Liver (tissue), 8 donors: ENCODE measurements at regions not wholly inside any gene's neighbourhood (a gene's known extent, or its start where the extent isn't known, plus 50 kb on each side); places are given as distances from the start of the nearest gene placed in this dataset.

Source experiments
- DNase-seq: peaks from one replicate; pipeline ENCODE4 v3.0.0-alpha.2; 2017; ENCODE audit warnings: low spot score
- H3K27ac ChIP-seq, 2 donors: one replicate each; pipeline ENCODE4 v1.7.0; 2013; ENCODE audit warnings: inconsistent platforms in 2 of 2, low read length in 2 of 2, control low read depth in 1 of 2, low read depth in 1 of 2, mild to moderate bottlenecking in 1 of 2
- H3K27me3 ChIP-seq, 4 donors: one replicate each; pipeline versions ENCODE4 v1.6.1 to v1.7.0; 2013; ENCODE audit warnings: low read length in 3 of 4, inconsistent platforms in 1 of 4, mild to moderate bottlenecking in 1 of 4, moderate library complexity in 1 of 4; ENCODE audit not compliant: control insufficient read depth in 4 of 4, insufficient read depth in 4 of 4
- H3K36me3 ChIP-seq, 4 donors: one replicate each; pipeline versions ENCODE4 v1.6.1 to v1.7.0; 2013; ENCODE audit warnings: low read length in 3 of 4, mild to moderate bottlenecking in 3 of 4, low read depth in 1 of 4, moderate library complexity in 1 of 4; ENCODE audit not compliant: control insufficient read depth in 4 of 4, insufficient read depth in 3 of 4
- H3K4me1 ChIP-seq, 4 donors: one replicate each; pipeline versions ENCODE4 v1.6.1 to v1.7.0; 2013; ENCODE audit warnings: low read length in 3 of 4, mild to moderate bottlenecking in 3 of 4, moderate library complexity in 1 of 4; ENCODE audit not compliant: control insufficient read depth in 4 of 4, insufficient read depth in 4 of 4
- H3K4me3 ChIP-seq, 3 donors: one replicate each; pipeline versions ENCODE4 v1.6.1 to v1.7.0; 2013; ENCODE audit warnings: low read length in 3 of 3, control low read depth in 1 of 3, low read depth in 1 of 3, mild to moderate bottlenecking in 1 of 3
- H3K9ac ChIP-seq, 2 donors: one replicate each; pipeline ENCODE4 v1.7.0; 2013; ENCODE audit warnings: low read length in 2 of 2, mild to moderate bottlenecking in 2 of 2, moderate library complexity in 2 of 2, control low read depth in 1 of 2, low read depth in 1 of 2
- H3K9me3 ChIP-seq, 4 donors: one replicate each; pipeline versions ENCODE4 v1.6.1 to v1.7.0; 2013; ENCODE audit warnings: low read length in 3 of 4; ENCODE audit not compliant: control insufficient read depth in 4 of 4
- EGR1 ChIP-seq, 2 donors: IDR thresholded peaks; 2 replicates each; pipeline ENCODE4 v1.6.1; 2016 to 2018; ENCODE audit warnings: antibody characterized with exemption in 2 of 2, low read depth in 2 of 2
- FOXA1 ChIP-seq: IDR thresholded peaks from 2 replicates; pipeline ENCODE4 v1.6.1; 2016; ENCODE audit warnings: antibody characterized with exemption
- FOXA2 ChIP-seq: IDR thresholded peaks from 2 replicates; pipeline ENCODE4 v1.6.1; 2016; ENCODE audit warnings: antibody characterized with exemption
- GABPA ChIP-seq, 2 donors: IDR thresholded peaks in 1 of 2; conservative IDR thresholded peaks in 1 of 2; 2 replicates each; pipeline ENCODE4 v1.6.1; 2016; ENCODE audit warnings: antibody characterized with exemption in 2 of 2, mild to moderate bottlenecking in 1 of 2, moderate library complexity in 1 of 2
- HNF4A ChIP-seq, 2 donors: conservative IDR thresholded peaks; 2 replicates each; pipeline ENCODE4 v1.6.1; 2016; ENCODE audit warnings: antibody characterized with exemption in 2 of 2, mild to moderate bottlenecking in 2 of 2
- HNF4G ChIP-seq: IDR thresholded peaks from 2 replicates; pipeline ENCODE4 v1.6.1; 2016; ENCODE audit warnings: antibody characterized with exemption
- JUND ChIP-seq, 2 donors: IDR thresholded peaks; 2 replicates each; pipeline ENCODE4 v1.6.1; 2016; ENCODE audit warnings: antibody characterized with exemption in 2 of 2
- NR2F2 ChIP-seq: IDR thresholded peaks from 2 replicates; pipeline ENCODE4 v1.6.1; 2016; ENCODE audit warnings: antibody characterized with exemption
- RXRA ChIP-seq, 2 donors: IDR thresholded peaks; 2 replicates each; pipeline ENCODE4 v1.6.1; 2017 to 2018; ENCODE audit warnings: antibody characterized with exemption in 2 of 2, mild to moderate bottlenecking in 1 of 2
- SP1 ChIP-seq: IDR thresholded peaks from 2 replicates; pipeline ENCODE4 v1.6.1; 2018; ENCODE audit warnings: antibody characterized with exemption, mild to moderate bottlenecking
- YY1 ChIP-seq: IDR thresholded peaks from 2 replicates; pipeline ENCODE4 v1.6.1; 2016; ENCODE audit warnings: antibody characterized with exemption, mild to moderate bottlenecking
- WGBS: extraction: QIAGEN DNeasy Blood & Tissue Kit; methylation state at CpG from one replicate; pipeline ENCODE4 v1.1.7; 2013; 5-methylcytosine and 5-hydroxymethylcytosine counted together
- TF ChIP-seq, protein P1 (sequence below): fragments of 150-350 bp; IDR thresholded peaks from 2 replicates; pipeline ENCODE4 v1.5.1; 2017; ENCODE audit warnings: improper control_type of control experiment, low read depth, low read length; ENCODE audit not compliant: missing input control
- TF ChIP-seq, protein P2 (sequence below): IDR thresholded peaks from 2 replicates; pipeline ENCODE4 v1.6.1; 2016; ENCODE audit warnings: antibody characterized with exemption, mild to moderate bottlenecking
- TF ChIP-seq, protein P3 (sequence below): IDR thresholded peaks from 2 replicates; pipeline ENCODE4 v1.6.1; 2016; ENCODE audit warnings: antibody characterized with exemption
- TF ChIP-seq, protein P4 (sequence below): IDR thresholded peaks from 2 replicates; pipeline ENCODE4 v1.6.1; 2016; ENCODE audit warnings: antibody characterized with exemption
- TF ChIP-seq, protein P5 (sequence below): IDR thresholded peaks from 2 replicates; pipeline ENCODE4 v1.6.1; 2016; ENCODE audit warnings: antibody characterized with exemption
- donor health status: healthy.
- donor health status: healthy.
- donor health status: healthy.
- donor health status: healthy.
- donor health status: healthy.

DNA sequence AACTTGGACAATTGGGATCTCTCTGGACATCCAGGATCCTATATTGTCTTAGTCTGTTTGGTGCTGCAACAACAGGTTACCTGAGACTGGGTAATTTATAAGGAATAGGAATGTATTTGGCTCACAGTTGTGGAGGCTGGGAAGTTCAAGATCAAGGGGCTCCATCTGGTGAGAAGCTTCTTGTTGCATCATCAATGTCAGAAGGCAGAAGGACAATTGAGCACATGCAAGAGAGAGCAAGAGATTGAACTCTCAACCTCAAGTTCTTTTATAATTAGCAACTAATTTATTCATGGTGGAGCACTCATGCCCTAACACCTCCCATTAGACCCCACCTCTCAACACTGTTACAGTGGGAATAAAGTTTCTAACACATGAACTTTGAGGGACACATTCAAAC, 124.7 kb upstream of the ETV3 start:
- DNase-seq: no peak
- no peaks in the 10 kb centered on the region for H3K9me3 ChIP-seq
- no peak for TF ChIP-seq RXRA (IDR thresholded peaks at IDR 0.05)
- TF ChIP-seq HNF4G: no peak
- TF ChIP-seq, protein P1, sequence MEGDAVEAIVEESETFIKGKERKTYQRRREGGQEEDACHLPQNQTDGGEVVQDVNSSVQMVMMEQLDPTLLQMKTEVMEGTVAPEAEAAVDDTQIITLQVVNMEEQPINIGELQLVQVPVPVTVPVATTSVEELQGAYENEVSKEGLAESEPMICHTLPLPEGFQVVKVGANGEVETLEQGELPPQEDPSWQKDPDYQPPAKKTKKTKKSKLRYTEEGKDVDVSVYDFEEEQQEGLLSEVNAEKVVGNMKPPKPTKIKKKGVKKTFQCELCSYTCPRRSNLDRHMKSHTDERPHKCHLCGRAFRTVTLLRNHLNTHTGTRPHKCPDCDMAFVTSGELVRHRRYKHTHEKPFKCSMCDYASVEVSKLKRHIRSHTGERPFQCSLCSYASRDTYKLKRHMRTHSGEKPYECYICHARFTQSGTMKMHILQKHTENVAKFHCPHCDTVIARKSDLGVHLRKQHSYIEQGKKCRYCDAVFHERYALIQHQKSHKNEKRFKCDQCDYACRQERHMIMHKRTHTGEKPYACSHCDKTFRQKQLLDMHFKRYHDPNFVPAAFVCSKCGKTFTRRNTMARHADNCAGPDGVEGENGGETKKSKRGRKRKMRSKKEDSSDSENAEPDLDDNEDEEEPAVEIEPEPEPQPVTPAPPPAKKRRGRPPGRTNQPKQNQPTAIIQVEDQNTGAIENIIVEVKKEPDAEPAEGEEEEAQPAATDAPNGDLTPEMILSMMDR: no peak
- no peak for TF ChIP-seq FOXA1
- TF ChIP-seq, protein P2, sequence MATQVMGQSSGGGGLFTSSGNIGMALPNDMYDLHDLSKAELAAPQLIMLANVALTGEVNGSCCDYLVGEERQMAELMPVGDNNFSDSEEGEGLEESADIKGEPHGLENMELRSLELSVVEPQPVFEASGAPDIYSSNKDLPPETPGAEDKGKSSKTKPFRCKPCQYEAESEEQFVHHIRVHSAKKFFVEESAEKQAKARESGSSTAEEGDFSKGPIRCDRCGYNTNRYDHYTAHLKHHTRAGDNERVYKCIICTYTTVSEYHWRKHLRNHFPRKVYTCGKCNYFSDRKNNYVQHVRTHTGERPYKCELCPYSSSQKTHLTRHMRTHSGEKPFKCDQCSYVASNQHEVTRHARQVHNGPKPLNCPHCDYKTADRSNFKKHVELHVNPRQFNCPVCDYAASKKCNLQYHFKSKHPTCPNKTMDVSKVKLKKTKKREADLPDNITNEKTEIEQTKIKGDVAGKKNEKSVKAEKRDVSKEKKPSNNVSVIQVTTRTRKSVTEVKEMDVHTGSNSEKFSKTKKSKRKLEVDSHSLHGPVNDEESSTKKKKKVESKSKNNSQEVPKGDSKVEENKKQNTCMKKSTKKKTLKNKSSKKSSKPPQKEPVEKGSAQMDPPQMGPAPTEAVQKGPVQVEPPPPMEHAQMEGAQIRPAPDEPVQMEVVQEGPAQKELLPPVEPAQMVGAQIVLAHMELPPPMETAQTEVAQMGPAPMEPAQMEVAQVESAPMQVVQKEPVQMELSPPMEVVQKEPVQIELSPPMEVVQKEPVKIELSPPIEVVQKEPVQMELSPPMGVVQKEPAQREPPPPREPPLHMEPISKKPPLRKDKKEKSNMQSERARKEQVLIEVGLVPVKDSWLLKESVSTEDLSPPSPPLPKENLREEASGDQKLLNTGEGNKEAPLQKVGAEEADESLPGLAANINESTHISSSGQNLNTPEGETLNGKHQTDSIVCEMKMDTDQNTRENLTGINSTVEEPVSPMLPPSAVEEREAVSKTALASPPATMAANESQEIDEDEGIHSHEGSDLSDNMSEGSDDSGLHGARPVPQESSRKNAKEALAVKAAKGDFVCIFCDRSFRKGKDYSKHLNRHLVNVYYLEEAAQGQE: no peak
- no peak for TF ChIP-seq SP1
- TF ChIP-seq HNF4A (conservative IDR thresholded peaks at IDR 0.05): no peak
- TF ChIP-seq, protein P3, sequence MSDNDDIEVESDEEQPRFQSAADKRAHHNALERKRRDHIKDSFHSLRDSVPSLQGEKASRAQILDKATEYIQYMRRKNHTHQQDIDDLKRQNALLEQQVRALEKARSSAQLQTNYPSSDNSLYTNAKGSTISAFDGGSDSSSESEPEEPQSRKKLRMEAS: no peak
- TF ChIP-seq YY1: no peak
- no peak for TF ChIP-seq NR2F2
- TF ChIP-seq EGR1 (IDR thresholded peaks at IDR 0.05; ENCODE audit: low read depth in 2 of 2): no peak
- TF ChIP-seq, protein P4, sequence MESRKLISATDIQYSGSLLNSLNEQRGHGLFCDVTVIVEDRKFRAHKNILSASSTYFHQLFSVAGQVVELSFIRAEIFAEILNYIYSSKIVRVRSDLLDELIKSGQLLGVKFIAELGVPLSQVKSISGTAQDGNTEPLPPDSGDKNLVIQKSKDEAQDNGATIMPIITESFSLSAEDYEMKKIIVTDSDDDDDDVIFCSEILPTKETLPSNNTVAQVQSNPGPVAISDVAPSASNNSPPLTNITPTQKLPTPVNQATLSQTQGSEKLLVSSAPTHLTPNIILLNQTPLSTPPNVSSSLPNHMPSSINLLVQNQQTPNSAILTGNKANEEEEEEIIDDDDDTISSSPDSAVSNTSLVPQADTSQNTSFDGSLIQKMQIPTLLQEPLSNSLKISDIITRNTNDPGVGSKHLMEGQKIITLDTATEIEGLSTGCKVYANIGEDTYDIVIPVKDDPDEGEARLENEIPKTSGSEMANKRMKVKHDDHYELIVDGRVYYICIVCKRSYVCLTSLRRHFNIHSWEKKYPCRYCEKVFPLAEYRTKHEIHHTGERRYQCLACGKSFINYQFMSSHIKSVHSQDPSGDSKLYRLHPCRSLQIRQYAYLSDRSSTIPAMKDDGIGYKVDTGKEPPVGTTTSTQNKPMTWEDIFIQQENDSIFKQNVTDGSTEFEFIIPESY: no peak
- TF ChIP-seq JUND (IDR thresholded peaks at IDR 0.05): no peak

DNA sequence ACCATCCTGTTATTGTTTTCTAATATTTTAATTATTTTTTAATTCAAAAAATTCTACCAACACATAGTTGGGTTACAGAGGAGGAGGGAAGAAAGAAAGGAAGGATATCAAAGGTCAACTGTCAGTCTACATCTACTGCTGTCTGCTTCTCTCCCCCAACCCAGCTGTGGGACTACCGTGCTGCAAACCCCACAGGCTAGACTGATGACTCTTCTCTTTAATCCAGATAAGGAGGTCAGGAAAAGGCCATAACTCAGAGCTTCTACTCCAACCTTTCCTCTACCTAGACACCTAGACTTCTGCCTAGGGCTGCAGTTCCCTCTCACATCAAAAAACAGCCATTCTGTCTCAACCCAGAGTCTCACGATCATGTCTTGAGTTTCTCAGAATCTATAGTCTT, 124.2 kb upstream of the ETV3 start:
- Histone ChIP-seq H3K4me3 (no peak overlapping the region), H3K36me3 (no peaks in the 10 kb centered on the region), H3K27me3 (no peaks in the 10 kb centered on the region), H3K9me3 (no peaks in the 10 kb centered on the region), H3K27ac (no peak overlapping the region), H3K9ac (no peak overlapping the region), H3K4me1 (no peaks in the 10 kb centered on the region)
- no peak for DNase-seq
- 64% methylated on average over 2 of the region's 2 CpGs for WGBS
- TF ChIP-seq, protein P5, sequence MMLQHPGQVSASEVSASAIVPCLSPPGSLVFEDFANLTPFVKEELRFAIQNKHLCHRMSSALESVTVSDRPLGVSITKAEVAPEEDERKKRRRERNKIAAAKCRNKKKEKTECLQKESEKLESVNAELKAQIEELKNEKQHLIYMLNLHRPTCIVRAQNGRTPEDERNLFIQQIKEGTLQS: no peak
- no peak for TF ChIP-seq EGR1 (IDR thresholded peaks at IDR 0.05; ENCODE audit: low read depth in 2 of 2)
- no peak for TF ChIP-seq FOXA1
- no peak for TF ChIP-seq HNF4A (conservative IDR thresholded peaks at IDR 0.05)
- TF ChIP-seq, protein P4: no peak
- no peak for TF ChIP-seq FOXA2
- TF ChIP-seq, protein P2: no peak
- TF ChIP-seq GABPA (IDR thresholded peaks at IDR 0.05 in 1 of 2, conservative IDR thresholded peaks at IDR 0.05 in 1 of 2): no peak
- no peak for TF ChIP-seq YY1
- TF ChIP-seq, protein P1: no peak
- TF ChIP-seq JUND (IDR thresholded peaks at IDR 0.05): no peak
- no peak for TF ChIP-seq NR2F2

More for the DNA sequence above, 124.7 kb upstream of the ETV3 start:
- H3K4me3 ChIP-seq: no peak overlapping the region
- no peaks in the 10 kb centered on the region for H3K36me3 ChIP-seq
- no peaks in the 10 kb centered on the region for H3K27me3 ChIP-seq
- no peaks in the 10 kb centered on the region for H3K4me1 ChIP-seq
- no peak overlapping the region for H3K27ac ChIP-seq
- H3K9ac ChIP-seq: no peak overlapping the region
